HG02885 (cell line): ENCODE measurements at regions not wholly inside any gene's neighbourhood (a gene's known extent, or its start where the extent isn't known, plus 50 kb on each side); places are given as distances from the start of the nearest gene placed in this dataset.
"Not testable (repeated sequence)": the region's sequence is repeated elsewhere in the genome, so short reads cannot be mapped to it uniquely, and the experiment has no call there.

ENCODE experiments used
- ATAC-seq: cut with Tn5 transposase; IDR thresholded peaks from one replicate; pipeline ENCODE4 v1.9.1; 2021; ENCODE audit warnings: mild to moderate bottlenecking; ENCODE audit not compliant: unreplicated experiment, poor library complexity

GRCh38 chr1:94305704-94306103 lies 68.3 kb upstream of the ARHGAP29 start:
- no peak for ATAC-seq

DNA sequence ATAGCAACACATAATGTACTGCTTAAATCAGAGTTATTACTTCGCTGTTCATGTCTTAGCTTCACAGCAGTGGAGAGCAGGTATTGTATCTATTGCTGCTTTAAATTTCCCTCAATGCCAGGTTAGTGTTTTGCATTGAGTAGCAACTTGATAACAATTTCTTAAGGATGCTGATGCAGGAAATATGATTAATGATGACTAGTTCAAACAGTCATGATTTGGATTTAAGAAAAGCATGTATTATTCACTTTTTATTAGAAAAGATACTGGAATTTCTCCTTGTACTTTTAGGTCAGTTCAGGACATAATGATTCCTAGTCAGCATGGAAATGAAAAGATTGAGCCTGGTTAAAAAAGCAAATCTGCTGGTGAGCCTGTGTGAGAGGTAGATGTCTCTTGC lies 67.2 kb upstream of the ARHGAP29 start:
- no peak for ATAC-seq

DNA sequence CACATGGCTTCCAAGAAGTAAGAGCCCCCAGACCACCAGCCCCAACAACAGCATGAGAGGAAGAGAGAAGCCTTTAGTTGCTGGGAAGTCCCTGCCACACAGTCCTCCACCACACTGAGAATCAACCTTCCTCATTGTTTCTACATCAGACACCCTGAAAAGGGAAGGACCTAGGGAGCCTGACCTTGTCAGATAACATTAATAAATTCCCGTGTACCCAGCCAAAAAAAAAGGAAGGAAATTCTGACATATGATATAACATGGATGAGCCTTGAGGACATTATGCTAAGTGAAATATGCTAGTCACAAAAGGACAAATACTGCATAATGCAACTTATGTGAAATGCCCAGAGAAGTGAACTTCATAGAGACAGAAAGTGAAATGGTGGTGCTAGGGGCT lies 65.6 kb upstream of the ARHGAP29 start:
- no peak for ATAC-seq

DNA sequence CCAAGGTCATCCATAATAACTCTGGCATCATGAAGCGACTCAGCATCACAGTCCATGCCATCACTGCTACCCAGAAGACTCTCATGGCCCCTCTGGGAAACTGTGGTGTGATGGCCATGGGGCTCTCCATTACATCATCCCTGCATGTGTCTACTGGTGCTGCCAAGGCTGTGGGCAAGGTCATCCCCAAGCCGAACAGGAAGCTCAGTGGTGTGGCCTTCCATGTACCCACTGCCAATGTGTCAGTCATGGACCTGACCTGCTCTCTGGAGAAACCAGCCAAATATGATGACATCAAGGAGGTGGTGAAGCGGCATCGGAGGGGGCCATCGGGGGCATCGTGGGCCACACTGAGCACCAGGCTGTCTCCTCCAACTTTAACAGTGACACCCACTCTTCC lies 65.1 kb upstream of the ARHGAP29 start:
- no peak for ATAC-seq

- ATAC-seq, result no peak
These were observed 63.8 kb upstream of the ARHGAP29 start for GRCh38 chr1:94301186-94301585.

GRCh38 chr1:94300731-94301130 lies 63.3 kb upstream of the ARHGAP29 start:
- ATAC-seq, result no peak

GRCh38 chr1:94299627-94300553 lies 62.5 kb upstream of the ARHGAP29 start:
- ATAC-seq, result no peak

DNA sequence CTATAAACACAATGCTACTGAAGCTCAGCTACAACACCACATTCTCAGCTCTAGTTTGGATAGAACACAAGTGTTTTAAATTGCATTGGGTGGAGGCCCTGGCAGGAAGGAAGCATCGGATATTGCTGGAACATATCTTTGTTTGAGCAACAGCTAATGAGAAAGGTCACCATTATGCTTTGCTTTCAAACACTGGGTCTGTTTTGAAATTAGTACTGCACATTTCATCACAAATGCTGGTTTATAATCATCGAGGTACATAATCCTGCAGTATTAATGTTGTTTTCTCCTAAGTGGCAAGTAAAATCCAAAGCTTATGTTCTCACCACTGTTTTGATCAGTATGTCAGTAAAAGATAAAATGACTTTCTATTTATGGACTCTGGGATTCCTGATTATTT lies 61.5 kb upstream of the ARHGAP29 start:
- ATAC-seq, result no peak

GRCh38 chr1:94296018-94296417 lies 58.6 kb upstream of the ARHGAP29 start:
- no peak for ATAC-seq

DNA sequence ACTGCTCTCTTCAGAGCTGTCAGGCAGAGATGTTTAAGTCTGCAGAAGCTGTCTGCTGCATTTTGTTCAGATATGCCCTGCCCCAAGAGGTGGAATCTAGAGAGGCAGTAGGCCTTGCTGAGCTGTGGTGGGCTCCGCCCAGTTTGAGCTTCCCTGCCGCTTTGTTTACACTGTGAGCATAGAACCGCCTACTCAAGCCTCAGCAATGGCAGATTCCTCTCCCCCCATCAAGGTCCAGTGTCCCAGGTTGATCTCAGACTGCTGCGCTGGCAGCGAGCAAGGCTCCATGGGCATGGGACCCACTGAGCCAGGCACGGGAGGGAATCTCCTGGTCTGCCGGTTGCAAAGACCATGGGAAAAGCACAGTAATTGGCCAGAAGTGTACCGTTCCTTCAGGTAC lies 55.6 kb upstream of the ARHGAP29 start:
- not testable (repeated sequence) for ATAC-seq

DNA sequence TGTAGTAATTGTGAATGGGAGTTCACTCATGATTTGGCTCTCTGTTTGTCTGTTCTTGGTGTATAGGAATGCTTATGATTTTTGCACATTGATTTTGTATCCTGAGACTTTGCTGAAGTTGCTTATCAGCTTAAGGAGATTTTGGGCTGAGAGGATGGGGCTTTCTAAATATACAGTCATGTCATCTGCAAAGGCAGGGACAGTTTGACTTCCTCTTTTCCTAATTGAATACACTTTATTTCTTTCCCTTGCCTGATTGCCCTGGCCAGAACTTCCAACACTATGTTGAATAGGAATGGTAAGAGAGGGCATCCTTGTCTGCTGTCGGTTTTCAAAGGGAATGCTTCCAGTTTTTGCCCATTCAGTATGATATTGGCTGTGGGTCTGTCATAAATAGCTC lies 51.9 kb upstream of the ARHGAP29 start:
- ATAC-seq, result not testable (repeated sequence)
